ENCODE measurements at regions not wholly inside any gene's neighbourhood (a gene's known extent, or its start where the extent isn't known, plus 50 kb on each side); places are given as distances from the start of the nearest gene placed in this dataset.

DNA sequence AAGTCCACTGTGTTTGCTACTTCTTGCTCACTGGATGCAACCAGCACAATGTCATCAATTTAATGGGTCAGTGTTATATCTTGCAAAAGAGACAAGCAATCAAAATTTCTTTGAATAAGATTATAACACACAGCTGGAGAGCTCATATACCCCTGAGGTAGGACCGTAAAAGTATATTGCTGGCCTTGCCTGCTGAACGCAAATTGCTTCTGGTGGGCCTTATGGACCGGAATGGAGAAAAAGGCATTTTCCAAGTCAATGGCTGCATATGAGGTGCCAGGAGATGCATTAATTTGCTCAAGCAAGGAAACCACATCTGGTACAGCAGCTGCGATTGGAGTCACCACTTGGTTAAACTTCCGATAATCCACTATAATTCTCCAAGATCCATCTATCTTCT lies 119.1 kb downstream of the ZNF280B start:
- Histone ChIP-seq H3K27ac (ENCODE audit: low read length) (no peak overlapping the region), H3K9ac (ENCODE audit: low read length) (no peak overlapping the region), H3K4me1 (ENCODE audit: control insufficient read depth, low read depth, low read length) (no peaks in the 10 kb centered on the region), H3K9me3 (ENCODE audit: control insufficient read depth, low read depth, low read length) (no peaks in the 10 kb centered on the region), H3K36me3 (ENCODE audit: control insufficient read depth, low read depth, low read length) (no peaks in the 10 kb centered on the region), H3K4me3 (ENCODE audit: low read length) (no peak overlapping the region), H3K27me3 (ENCODE audit: control insufficient read depth, insufficient read depth, low read length) (peaks cover 100% of the 10 kb centered on the region)

DNA sequence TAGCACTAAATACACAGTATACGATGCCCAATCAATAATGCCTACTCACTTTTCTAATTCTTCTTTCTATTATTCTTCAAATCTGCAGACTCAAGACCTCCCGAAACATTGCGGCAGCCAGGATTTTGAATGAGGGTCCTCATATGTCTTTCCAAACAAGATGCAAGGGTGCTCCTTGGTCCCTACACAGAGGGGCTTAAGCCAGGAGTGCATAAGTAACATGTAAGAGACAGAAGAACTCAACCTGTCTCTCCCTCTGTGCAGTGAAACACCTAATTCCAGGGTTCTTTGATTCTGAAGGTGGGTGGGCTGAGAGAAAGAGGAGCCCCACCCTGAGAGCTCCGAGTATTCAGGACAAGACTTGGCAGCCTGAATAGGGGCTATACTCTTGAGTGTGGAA lies 117.6 kb downstream of the ZNF280B start:
- Histone ChIP-seq H3K9me3 (ENCODE audit: control insufficient read depth, low read depth, low read length) (no peaks in the 10 kb centered on the region), H3K27ac (ENCODE audit: low read length) (no peak overlapping the region), H3K4me3 (ENCODE audit: low read length) (no peak overlapping the region), H3K9ac (ENCODE audit: low read length) (no peak overlapping the region), H3K27me3 (ENCODE audit: control insufficient read depth, insufficient read depth, low read length) (peaks cover 100% of the 10 kb centered on the region), H3K36me3 (ENCODE audit: control insufficient read depth, low read depth, low read length) (no peaks in the 10 kb centered on the region), H3K4me1 (ENCODE audit: control insufficient read depth, low read depth, low read length) (no peaks in the 10 kb centered on the region)

DNA sequence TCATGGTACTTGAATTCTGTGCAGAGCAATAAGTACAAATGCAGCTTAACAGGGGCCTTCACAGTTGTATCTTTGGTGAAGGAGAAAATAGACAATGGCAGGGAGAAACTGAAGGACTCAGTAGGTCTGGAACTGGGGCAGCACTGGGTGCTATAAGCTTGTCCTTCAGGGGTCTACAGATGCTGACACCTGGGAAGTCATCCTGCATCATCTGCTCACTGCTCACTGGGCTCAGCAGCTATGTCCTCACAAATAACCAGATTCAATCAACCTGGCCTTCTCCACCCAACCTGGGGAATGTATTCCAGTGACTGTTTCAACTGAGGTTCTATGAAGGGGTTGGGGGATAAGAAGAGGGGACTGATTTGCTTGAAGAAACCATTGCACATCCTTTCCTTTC lies 117.0 kb downstream of the ZNF280B start:
- no peaks in the 10 kb centered on the region for H3K9me3 ChIP-seq (ENCODE audit: control insufficient read depth, low read depth, low read length)
- no peaks in the 10 kb centered on the region for H3K4me1 ChIP-seq (ENCODE audit: control insufficient read depth, low read depth, low read length)
- no peaks in the 10 kb centered on the region for H3K36me3 ChIP-seq (ENCODE audit: control insufficient read depth, low read depth, low read length)
- H3K27me3 ChIP-seq (ENCODE audit: control insufficient read depth, insufficient read depth, low read length), result peaks cover 100% of the 10 kb centered on the region
- no peak overlapping the region for H3K27ac ChIP-seq (ENCODE audit: low read length)
- no peak overlapping the region for H3K9ac ChIP-seq (ENCODE audit: low read length)
- H3K4me3 ChIP-seq (ENCODE audit: low read length), result no peak overlapping the region

DNA sequence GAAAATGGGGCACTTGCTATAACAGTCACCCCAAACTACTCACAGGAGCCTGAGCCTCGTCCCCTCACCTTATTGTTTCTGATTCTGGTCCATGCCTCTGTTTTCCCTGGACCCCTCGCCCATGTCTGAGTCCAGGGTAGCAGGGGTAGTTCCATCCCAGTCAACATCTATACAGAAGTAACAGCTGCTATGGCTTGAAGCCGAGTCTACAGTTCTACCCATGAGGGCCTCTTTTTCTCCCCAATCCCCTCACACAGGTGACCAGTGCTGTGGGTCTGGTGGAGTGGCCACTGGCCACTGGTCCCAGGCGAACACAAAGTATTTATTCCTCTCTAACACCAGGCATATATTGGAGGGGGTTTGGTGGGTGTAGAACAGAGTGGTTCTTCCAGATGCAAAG lies 116.4 kb downstream of the ZNF280B start:
- H3K9ac ChIP-seq (ENCODE audit: low read length), result no peak overlapping the region
- no peak overlapping the region for H3K4me3 ChIP-seq (ENCODE audit: low read length)
- H3K27me3 ChIP-seq (ENCODE audit: control insufficient read depth, insufficient read depth, low read length), result peaks cover 100% of the 10 kb centered on the region
- no peaks in the 10 kb centered on the region for H3K36me3 ChIP-seq (ENCODE audit: control insufficient read depth, low read depth, low read length)
- no peaks in the 10 kb centered on the region for H3K4me1 ChIP-seq (ENCODE audit: control insufficient read depth, low read depth, low read length)
- no peaks in the 10 kb centered on the region for H3K9me3 ChIP-seq (ENCODE audit: control insufficient read depth, low read depth, low read length)
- no peak overlapping the region for H3K27ac ChIP-seq (ENCODE audit: low read length)

DNA sequence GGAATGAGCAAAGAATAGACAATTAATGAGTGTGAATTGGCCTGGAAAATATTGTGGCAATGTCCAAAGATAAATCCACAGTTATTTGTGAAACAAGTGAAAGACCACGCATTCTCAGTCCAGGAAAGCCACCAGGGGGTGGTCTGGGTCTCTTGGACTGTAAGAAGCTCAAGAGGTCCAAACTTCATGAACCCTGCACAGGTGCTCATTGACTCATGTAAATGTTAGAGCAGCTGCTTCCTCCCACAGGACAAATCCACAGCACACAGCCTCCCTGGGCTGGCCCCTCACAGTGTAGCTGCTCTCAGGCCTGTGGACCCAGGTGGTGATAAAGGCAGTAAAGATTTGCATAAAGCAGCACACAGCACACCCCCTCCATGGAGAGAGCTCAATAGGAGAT lies 114.0 kb downstream of the ZNF280B start:
- Histone ChIP-seq H3K4me3 (ENCODE audit: low read length) (no peak overlapping the region), H3K27me3 (ENCODE audit: control insufficient read depth, insufficient read depth, low read length) (peaks cover 100% of the 10 kb centered on the region), H3K4me1 (ENCODE audit: control insufficient read depth, low read depth, low read length) (no peaks in the 10 kb centered on the region), H3K27ac (ENCODE audit: low read length) (no peak overlapping the region), H3K36me3 (ENCODE audit: control insufficient read depth, low read depth, low read length) (no peaks in the 10 kb centered on the region), H3K9ac (ENCODE audit: low read length) (no peak overlapping the region), H3K9me3 (ENCODE audit: control insufficient read depth, low read depth, low read length) (no peaks in the 10 kb centered on the region)

DNA sequence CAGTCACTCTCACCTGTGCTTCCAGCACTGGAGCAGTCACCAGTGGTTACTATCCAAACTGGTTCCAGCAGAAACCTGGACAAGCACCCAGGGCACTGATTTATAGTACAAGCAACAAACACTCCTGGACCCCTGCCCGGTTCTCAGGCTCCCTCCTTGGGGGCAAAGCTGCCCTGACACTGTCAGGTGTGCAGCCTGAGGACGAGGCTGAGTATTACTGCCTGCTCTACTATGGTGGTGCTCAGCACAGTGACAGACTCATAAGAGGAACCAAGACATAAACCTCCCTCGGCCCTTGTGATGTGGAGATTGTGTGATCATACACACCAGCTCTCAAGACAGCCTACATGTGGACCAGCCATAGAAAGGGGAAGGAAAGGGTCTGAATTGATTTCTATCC lies 113.3 kb downstream of the ZNF280B start:
- Histone ChIP-seq H3K9me3 (ENCODE audit: control insufficient read depth, low read depth, low read length) (no peaks in the 10 kb centered on the region), H3K4me1 (ENCODE audit: control insufficient read depth, low read depth, low read length) (no peaks in the 10 kb centered on the region), H3K36me3 (ENCODE audit: control insufficient read depth, low read depth, low read length) (no peaks in the 10 kb centered on the region), H3K27ac (ENCODE audit: low read length) (no peak overlapping the region), H3K9ac (ENCODE audit: low read length) (no peak overlapping the region), H3K4me3 (ENCODE audit: low read length) (no peak overlapping the region), H3K27me3 (ENCODE audit: control insufficient read depth, insufficient read depth, low read length) (peaks cover 100% of the 10 kb centered on the region)

DNA sequence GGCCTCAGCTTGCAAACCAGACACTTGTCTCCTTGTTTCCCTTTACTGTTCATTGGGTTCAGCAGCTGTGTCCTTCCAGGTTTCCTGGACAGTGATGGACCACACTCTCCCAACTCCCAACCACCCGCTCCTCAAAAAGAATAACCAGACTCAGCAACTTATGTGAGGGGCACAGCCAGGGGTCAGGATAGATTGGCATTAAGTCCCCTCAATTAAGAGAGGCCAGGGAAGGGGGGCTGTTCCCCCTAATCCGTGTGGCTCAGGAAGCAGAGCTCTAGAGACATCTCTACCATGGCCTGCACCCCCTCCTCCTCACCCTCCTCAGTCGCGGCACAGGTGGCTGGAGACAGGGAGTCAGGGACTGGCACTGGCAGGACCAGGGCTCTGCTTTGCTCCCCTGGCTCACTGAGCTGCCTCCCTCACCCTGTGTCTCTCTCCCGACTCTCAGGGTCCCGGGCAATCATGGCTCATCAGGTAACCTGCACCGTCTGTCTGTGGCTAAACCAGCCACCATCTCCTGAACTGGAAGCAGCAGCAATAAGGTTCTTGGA lies 111.7 kb downstream of the ZNF280B start:
- Histone ChIP-seq H3K4me1 (ENCODE audit: control insufficient read depth, low read depth, low read length) (no peaks in the 10 kb centered on the region), H3K27me3 (ENCODE audit: control insufficient read depth, insufficient read depth, low read length) (peaks cover 100% of the 10 kb centered on the region), H3K9me3 (ENCODE audit: control insufficient read depth, low read depth, low read length) (no peaks in the 10 kb centered on the region), H3K4me3 (ENCODE audit: low read length) (no peak overlapping the region), H3K9ac (ENCODE audit: low read length) (no peak overlapping the region), H3K36me3 (ENCODE audit: control insufficient read depth, low read depth, low read length) (no peaks in the 10 kb centered on the region), H3K27ac (ENCODE audit: low read length) (no peak overlapping the region)

DNA sequence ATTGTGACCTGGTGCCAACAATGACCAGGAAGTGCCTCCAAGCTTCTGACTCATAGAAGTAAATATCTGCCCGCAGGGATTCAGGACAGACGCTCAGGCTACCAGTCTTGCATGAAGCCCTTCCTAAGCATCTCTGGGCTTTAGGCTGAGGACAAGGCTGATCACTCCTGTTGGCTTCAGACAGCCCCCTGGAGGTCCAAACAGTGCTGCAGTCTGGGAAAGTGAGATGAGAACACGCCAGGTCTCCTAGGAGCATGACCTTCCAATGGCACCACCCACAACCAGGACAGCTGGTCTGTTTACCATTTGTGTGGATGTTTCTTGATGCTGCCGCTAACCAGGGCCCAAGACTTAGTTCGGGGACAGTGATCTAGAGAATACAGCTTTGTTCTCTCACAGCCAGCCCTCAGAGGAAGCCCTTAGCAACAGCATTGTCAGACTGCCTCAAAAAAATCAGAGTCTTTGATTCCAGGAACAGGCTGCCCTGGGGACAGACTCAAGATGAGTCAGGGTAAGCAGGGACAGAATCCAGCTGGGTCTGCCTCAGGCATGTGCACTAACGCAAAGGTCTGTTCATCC lies 111.2 kb downstream of the ZNF280B start:
- Histone ChIP-seq H3K36me3 (ENCODE audit: control insufficient read depth, low read depth, low read length) (no peaks in the 10 kb centered on the region), H3K4me1 (ENCODE audit: control insufficient read depth, low read depth, low read length) (no peaks in the 10 kb centered on the region), H3K4me3 (ENCODE audit: low read length) (no peak overlapping the region), H3K27ac (ENCODE audit: low read length) (no peak overlapping the region), H3K9ac (ENCODE audit: low read length) (no peak overlapping the region), H3K9me3 (ENCODE audit: control insufficient read depth, low read depth, low read length) (no peaks in the 10 kb centered on the region), H3K27me3 (ENCODE audit: control insufficient read depth, insufficient read depth, low read length) (peaks cover 100% of the 10 kb centered on the region)

DNA sequence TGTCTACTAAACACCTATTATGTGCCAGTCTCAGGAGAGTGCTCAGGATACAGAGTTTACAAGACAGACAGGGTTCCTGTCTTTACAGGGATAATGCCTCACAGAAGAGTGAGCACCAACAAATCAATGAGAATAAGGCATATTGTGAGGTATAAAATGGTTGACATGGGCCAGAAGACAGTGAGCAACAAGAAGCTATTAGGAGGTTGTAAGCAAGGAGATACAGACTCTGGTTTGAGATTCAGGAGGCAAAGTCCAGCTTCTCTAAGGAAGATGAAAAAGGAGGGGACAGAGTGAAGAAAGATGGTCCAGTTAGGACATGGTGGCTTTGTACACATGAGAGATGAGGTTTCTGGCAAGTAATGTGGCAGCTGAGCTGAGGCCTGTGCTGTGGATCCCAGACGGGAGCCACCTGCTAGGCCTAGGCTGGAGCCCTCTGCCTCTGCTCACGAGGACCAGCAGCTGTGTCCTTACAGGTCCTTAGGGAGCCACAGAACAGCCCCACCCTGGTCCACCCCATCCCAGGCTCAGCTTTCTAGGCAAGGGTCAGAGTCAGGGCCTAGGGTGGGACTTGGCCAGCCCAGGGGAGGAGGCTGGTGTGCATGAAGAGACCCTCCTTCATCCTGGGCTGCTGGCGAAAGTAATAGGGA lies 110.5 kb downstream of the ZNF280B start:
- Histone ChIP-seq H3K36me3 (ENCODE audit: control insufficient read depth, low read depth, low read length) (no peaks in the 10 kb centered on the region), H3K9ac (ENCODE audit: low read length) (no peak overlapping the region), H3K4me3 (ENCODE audit: low read length) (no peak overlapping the region), H3K27ac (ENCODE audit: low read length) (no peak overlapping the region), H3K4me1 (ENCODE audit: control insufficient read depth, low read depth, low read length) (no peaks in the 10 kb centered on the region), H3K9me3 (ENCODE audit: control insufficient read depth, low read depth, low read length) (no peaks in the 10 kb centered on the region), H3K27me3 (ENCODE audit: control insufficient read depth, insufficient read depth, low read length) (peaks cover 100% of the 10 kb centered on the region)

DNA sequence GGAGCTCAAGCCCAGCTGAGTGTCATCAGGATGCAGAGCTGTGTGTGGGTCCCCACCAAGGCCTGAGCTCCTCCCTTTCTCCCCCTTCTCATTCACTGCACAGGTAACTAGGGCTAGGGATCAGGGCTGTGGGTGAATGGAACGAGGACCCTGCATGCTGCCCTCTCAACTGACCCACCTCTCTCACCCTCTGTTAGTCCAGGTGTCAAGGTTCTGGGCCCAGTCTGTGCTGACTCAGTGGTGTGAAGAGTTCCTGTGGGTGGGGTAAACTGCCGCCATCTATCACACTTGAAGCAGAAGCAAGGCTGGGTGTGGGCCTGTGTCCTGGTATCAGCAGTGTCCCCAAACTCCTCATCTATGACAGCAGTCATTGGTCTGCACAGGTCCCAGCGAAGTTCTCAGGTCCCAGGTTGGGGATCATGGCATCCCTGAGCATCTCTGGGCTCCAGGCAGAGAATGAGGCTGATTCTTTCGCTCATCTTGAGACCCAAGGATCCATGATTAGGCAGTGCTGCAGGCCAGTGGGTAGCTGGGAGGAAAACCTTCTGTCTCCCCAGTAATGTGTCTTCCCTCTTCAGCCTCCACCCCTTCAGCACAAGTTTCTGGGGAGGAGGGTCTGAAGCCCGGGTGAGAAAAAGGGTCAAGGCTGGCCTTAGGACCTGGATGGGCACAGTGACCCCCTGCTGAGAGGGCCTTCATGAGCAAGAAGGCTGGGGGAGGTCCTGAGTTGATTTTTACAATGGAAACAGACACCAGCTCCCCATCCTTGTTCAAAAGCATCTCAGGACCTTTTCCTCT lies 109.8 kb downstream of the ZNF280B start:
- H3K27ac ChIP-seq (ENCODE audit: low read length), result no peak overlapping the region
- H3K4me1 ChIP-seq (ENCODE audit: control insufficient read depth, low read depth, low read length), result no peaks in the 10 kb centered on the region
- no peak overlapping the region for H3K4me3 ChIP-seq (ENCODE audit: low read length)
- H3K36me3 ChIP-seq (ENCODE audit: control insufficient read depth, low read depth, low read length), result no peaks in the 10 kb centered on the region
- H3K9me3 ChIP-seq (ENCODE audit: control insufficient read depth, low read depth, low read length), result no peaks in the 10 kb centered on the region
- H3K27me3 ChIP-seq (ENCODE audit: control insufficient read depth, insufficient read depth, low read length), result peaks cover 100% of the 10 kb centered on the region
- no peak overlapping the region for H3K9ac ChIP-seq (ENCODE audit: low read length)

DNA sequence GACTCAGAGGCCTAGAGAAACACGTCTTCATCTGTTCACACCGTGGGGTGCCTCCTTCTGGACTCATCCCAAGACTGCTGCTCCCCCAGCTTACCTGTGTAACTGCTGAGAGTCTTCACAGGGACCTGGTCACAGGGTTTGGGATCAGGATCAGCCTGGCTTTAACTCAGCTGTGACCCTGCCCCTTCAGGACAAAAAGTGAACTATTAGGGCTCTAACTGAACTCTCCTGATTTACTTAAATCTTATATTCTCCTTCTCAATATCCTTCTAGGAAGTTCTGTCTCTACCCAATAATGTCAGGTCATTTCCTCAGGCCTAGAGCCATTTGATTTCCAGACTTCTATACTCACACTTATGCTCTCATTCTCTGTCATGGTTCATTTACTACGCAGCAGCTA lies 108.4 kb downstream of the ZNF280B start:
- H3K4me1 ChIP-seq (ENCODE audit: control insufficient read depth, low read depth, low read length), result no peaks in the 10 kb centered on the region
- no peak overlapping the region for H3K9ac ChIP-seq (ENCODE audit: low read length)
- H3K9me3 ChIP-seq (ENCODE audit: control insufficient read depth, low read depth, low read length), result no peaks in the 10 kb centered on the region
- no peaks in the 10 kb centered on the region for H3K36me3 ChIP-seq (ENCODE audit: control insufficient read depth, low read depth, low read length)
- H3K4me3 ChIP-seq (ENCODE audit: low read length), result no peak overlapping the region
- H3K27ac ChIP-seq (ENCODE audit: low read length), result no peak overlapping the region
- peaks cover 100% of the 10 kb centered on the region for H3K27me3 ChIP-seq (ENCODE audit: control insufficient read depth, insufficient read depth, low read length)

All from iPS-18a (cell line).